H1 (cell line): ENCODE measurements at regions not wholly inside any gene's neighbourhood (a gene's known extent, or its start where the extent isn't known, plus 50 kb on each side); places are given as distances from the start of the nearest gene placed in this dataset.

ENCODE experiments used
- BACH1 ChIP-seq: IDR thresholded peaks from 2 replicates; pipeline ENCODE4 v1.6.1; 2012; ENCODE audit warnings: low read length, improper control_type of control experiment

GRCh38 chr2:128534688-128535392 is 216.2 kb upstream of the HS6ST1 start (continued):
- TF ChIP-seq BACH1: no peak
